Breast epithelium (tissue), 4 donors: ENCODE measurements at regions not wholly inside any gene's neighbourhood (a gene's known extent, or its start where the extent isn't known, plus 50 kb on each side); places are given as distances from the start of the nearest gene placed in this dataset.

ENCODE experiments used
- DNase-seq, 2 donors: peaks; one replicate each; pipeline ENCODE4 v3.0.0-alpha.2; 2019; ENCODE audit warnings: low spot score in 2 of 2
- H3K27ac ChIP-seq, 2 donors: fragments of 200-600 bp; sonication (generic) in 1 of 2; one replicate each; pipeline ENCODE4 v1.5.1; 2016 to 2019; ENCODE audit warnings: mild to moderate bottlenecking in 1 of 2
- H3K27me3 ChIP-seq, 2 donors: fragments of 200-600 bp; sonication (generic) in 1 of 2; one replicate each; pipeline versions ENCODE4 v1.5.1 to v1.6.0; 2017 to 2019; ENCODE audit warnings: control low read depth in 1 of 2, mild to moderate bottlenecking in 1 of 2
- H3K36me3 ChIP-seq: fragments of 200-600 bp; one replicate; pipeline ENCODE4 v1.5.1; 2019
- H3K4me1 ChIP-seq, 2 donors: fragments of 200-600 bp; sonication (generic); one replicate each; pipeline ENCODE4 v1.5.1; 2016 to 2019; ENCODE audit warnings: control low read depth in 1 of 2
- H3K4me3 ChIP-seq, 3 donors: fragments of 200-600 bp; sonication (generic); 1 replicate in 2 of 3; 2 replicates in 1 of 3; pipeline ENCODE4 v1.5.1; 2016 to 2019; ENCODE audit warnings: mild to moderate bottlenecking in 3 of 3, moderate library complexity in 2 of 3
- H3K9me3 ChIP-seq, 2 donors: fragments of 200-600 bp; sonication (generic) in 1 of 2; one replicate each; pipeline ENCODE4 v1.5.1; 2016 to 2019; ENCODE audit warnings: control low read depth in 1 of 2
- POLR2A ChIP-seq: fragments of 450-650 bp; IDR thresholded peaks from one replicate; pipeline ENCODE4 v1.6.1; 2016; ENCODE audit warnings: antibody characterized with exemption, mild to moderate bottlenecking, moderate library complexity
- POLR2AphosphoS5 ChIP-seq, 3 donors: sonication (generic); formaldehyde crosslinking; IDR thresholded peaks; one replicate each; pipeline ENCODE4 v1.6.1; 2017; ENCODE audit warnings: antibody characterized with exemption in 3 of 3
- intact Hi-C: fragments of 100-400 bp; cut with DNase I; formaldehyde crosslinking; loops from one replicate; pipeline ENCODE4 v1.15.1; 2023; ENCODE audit warnings: low total_unique reads
- TF ChIP-seq, protein P1 (sequence below), 3 donors: fragments of 450-650 bp; IDR thresholded peaks; one replicate each; pipeline ENCODE4 v1.5.1; 2016 to 2017; ENCODE audit warnings: antibody characterized with exemption in 3 of 3, mild to moderate bottlenecking in 3 of 3, moderate library complexity in 3 of 3

DNA sequence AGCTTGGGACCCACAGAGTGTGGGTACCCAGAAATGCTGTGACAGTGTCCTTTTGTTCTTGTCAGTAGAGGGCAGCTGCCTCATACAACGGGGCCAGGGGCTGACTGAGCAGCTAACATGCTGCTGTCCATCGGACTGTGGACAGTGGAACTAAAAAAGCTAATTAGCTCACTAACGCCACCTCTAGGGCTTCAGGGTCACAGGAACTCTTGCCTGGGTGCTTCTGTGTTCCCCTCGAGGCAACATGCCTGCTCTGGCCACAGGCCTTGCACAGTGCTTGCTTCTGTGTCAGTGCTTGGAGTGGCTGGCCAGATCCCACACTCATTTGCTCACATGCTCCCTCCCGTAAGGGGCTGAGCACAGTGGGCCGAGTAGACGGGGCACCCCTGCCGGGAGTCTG lies 377.0 kb downstream of the OLFM4 start:
- no peak overlapping the region for H3K27ac ChIP-seq
- no peak overlapping the region for H3K4me3 ChIP-seq
- intact Hi-C loops: no loop called here
- H3K36me3 ChIP-seq: no peaks in the 10 kb centered on the region
- TF ChIP-seq POLR2AphosphoS5 (IDR thresholded peaks at IDR 0.05) (no peak), POLR2A (no peak)
- TF ChIP-seq, protein P1, sequence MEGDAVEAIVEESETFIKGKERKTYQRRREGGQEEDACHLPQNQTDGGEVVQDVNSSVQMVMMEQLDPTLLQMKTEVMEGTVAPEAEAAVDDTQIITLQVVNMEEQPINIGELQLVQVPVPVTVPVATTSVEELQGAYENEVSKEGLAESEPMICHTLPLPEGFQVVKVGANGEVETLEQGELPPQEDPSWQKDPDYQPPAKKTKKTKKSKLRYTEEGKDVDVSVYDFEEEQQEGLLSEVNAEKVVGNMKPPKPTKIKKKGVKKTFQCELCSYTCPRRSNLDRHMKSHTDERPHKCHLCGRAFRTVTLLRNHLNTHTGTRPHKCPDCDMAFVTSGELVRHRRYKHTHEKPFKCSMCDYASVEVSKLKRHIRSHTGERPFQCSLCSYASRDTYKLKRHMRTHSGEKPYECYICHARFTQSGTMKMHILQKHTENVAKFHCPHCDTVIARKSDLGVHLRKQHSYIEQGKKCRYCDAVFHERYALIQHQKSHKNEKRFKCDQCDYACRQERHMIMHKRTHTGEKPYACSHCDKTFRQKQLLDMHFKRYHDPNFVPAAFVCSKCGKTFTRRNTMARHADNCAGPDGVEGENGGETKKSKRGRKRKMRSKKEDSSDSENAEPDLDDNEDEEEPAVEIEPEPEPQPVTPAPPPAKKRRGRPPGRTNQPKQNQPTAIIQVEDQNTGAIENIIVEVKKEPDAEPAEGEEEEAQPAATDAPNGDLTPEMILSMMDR (IDR thresholded peaks at IDR 0.05): no peak
- no peaks in the 10 kb centered on the region for H3K9me3 ChIP-seq
- DNase-seq: no peak
- H3K27me3 ChIP-seq: no peaks in the 10 kb centered on the region
- no peaks in the 10 kb centered on the region for H3K4me1 ChIP-seq

DNA sequence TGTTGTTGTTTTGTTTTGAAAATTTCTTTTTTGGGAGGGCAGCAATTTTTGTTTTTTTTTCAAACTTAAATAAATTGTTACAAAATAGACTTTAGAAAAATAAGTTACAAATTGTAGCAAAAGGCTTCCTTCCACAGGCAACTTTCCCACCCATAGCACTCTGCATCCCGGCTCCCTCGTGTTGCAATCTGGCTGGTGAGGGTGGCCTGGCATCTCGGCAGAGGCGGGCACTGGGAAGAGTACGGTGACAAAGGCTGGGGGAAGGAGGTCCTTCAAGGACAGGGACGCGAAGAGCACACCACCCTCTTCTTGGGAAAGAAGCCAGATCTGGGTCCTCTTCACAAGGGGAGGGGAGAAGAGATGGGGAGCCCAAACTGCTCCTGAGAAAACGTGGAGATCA lies 379.7 kb downstream of the OLFM4 start:
- intact Hi-C loops: no loop called here
- Histone ChIP-seq H3K4me1 (no peaks in the 10 kb centered on the region), H3K36me3 (no peaks in the 10 kb centered on the region), H3K27ac (no peak overlapping the region), H3K9me3 (no peaks in the 10 kb centered on the region), H3K27me3 (no peaks in the 10 kb centered on the region), H3K4me3 (no peak overlapping the region)
- no peak for DNase-seq
- TF ChIP-seq POLR2A: no peak

DNA sequence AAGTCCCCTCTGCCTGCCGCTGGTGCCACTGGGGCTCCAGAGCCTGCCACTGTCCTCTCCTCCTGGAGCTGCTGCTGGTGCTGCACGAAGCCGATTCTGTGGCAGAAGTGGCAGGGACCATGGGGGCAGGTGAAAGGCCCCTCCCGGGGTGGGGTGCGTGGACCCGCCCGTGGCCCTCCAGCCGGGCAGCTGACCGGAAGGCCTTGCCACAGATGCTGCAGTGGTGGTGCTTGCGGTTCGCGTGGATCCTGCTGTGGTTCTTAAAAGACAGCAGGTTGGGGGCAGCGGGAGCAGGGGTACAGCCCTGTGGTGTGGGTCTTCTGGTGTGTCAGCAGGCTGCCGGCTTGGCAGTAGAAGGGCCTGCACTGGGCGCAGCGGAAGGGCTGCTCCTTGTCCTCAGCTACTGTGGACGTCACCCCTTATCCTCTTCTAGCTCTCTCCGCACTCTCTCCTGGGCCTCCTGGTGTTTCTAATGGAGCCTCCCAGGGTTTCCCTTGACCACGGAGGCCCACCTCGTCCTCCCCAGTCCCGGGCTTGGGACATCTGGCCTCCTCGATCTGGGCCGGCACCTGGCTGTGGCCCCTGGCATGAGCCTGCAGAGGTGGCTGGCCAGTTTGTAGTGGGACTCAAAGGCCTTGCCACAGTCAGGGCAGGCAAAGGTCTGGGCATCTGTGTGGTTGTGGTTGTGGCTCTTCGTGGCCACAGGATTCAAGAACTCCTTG lies 380.4 kb downstream of the OLFM4 start:
- H3K9me3 ChIP-seq: no peaks in the 10 kb centered on the region
- H3K36me3 ChIP-seq: no peaks in the 10 kb centered on the region
- H3K27ac ChIP-seq: no peak overlapping the region
- intact Hi-C loops: no loop called here
- DNase-seq: no peak
- H3K4me3 ChIP-seq: no peak overlapping the region
- TF ChIP-seq POLR2AphosphoS5 (IDR thresholded peaks at IDR 0.05) (no peak), POLR2A (no peak)
- TF ChIP-seq, protein P1 (IDR thresholded peaks at IDR 0.05): no peak
- no peaks in the 10 kb centered on the region for H3K27me3 ChIP-seq
- H3K4me1 ChIP-seq: no peaks in the 10 kb centered on the region

DNA sequence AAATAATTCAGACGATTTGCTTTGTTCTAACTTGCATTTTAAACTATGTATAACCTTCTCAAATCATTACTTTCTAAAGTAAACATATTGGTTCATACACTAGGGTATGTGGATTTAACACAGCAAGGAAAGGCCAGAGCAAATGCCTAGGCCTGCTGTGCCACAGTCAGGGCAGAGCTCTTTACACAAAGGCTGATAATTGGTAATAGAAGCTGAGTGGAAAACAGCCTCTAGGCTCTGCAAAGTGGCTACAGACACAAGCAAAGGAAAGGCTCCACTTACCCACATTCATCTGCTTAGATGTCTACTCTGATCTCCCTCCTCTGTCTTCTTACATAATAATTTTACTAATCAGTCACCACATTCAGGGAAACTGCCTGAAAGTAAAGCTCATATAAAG lies 382.9 kb downstream of the OLFM4 start:
- intact Hi-C loops: no loop called here
- H3K36me3 ChIP-seq: no peaks in the 10 kb centered on the region
- no peaks in the 10 kb centered on the region for H3K27me3 ChIP-seq
- H3K9me3 ChIP-seq: no peaks in the 10 kb centered on the region
- DNase-seq: no peak
- no peak overlapping the region for H3K27ac ChIP-seq
- H3K4me3 ChIP-seq: no peak overlapping the region
- TF ChIP-seq, protein P1 (IDR thresholded peaks at IDR 0.05): no peak
- TF ChIP-seq POLR2AphosphoS5 (IDR thresholded peaks at IDR 0.05) (no peak), POLR2A (no peak)
- no peaks in the 10 kb centered on the region for H3K4me1 ChIP-seq

DNA sequence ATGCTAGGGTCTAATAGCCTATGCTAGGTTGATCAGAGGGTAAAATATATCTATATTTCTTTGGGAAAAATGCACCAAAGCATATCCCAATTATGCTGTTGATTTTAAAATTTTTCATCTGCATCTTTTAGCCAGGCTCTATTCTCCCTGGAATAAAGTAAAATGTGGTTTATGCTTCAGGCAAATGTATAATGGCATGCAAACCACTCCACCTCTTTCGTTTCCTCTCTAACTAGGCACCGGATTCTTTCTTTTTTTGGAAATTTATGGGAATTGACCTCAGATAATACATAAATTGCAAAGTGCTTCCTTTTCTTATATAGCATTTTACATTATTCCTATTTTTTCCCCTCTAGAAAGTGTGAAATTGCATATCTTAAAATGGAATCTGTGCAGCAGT lies 386.5 kb downstream of the OLFM4 start:
- no peak overlapping the region for H3K4me3 ChIP-seq
- H3K36me3 ChIP-seq: no peaks in the 10 kb centered on the region
- H3K27me3 ChIP-seq: no peaks in the 10 kb centered on the region
- no peak for DNase-seq
- intact Hi-C loops: no loop called here
- H3K9me3 ChIP-seq: no peaks in the 10 kb centered on the region
- TF ChIP-seq, protein P1 (IDR thresholded peaks at IDR 0.05): no peak
- TF ChIP-seq POLR2AphosphoS5 (IDR thresholded peaks at IDR 0.05) (no peak), POLR2A (no peak)
- no peaks in the 10 kb centered on the region for H3K4me1 ChIP-seq
- H3K27ac ChIP-seq: no peak overlapping the region
